ENCODE measurements at regions not wholly inside any gene's neighbourhood (a gene's known extent, or its start where the extent isn't known, plus 50 kb on each side); places are given as distances from the start of the nearest gene placed in this dataset.
"Not testable (repeated sequence)": the region's sequence is repeated elsewhere in the genome, so short reads cannot be mapped to it uniquely, and the experiment has no call there.

DNA sequence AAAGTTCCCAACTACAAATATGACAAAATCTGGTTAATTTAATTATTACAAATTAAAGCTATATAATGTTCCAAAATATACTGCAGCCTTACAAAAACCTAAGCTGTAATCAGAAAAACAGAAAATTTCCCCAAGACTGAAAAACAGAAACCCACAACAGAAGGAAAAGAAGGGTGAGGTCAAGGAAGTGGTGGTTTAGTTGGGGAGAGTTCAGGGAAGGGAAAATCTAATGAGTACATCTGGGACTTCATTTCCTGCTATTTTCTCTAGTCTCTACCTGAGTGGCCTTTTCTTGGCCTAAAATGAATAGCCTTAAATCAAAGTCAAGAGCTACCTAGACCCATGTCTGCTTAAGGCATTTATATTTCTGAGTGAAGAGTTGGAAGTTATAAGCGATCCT lies 66.2 kb upstream of the BEND6 start:
- H3K4me2 ChIP-seq: peak overlapping the region; percentile 60
- TF ChIP-seq Cebpa-rat (IDR thresholded peaks at IDR 0.05): no peak
- no peaks in the 10 kb centered on the region for H4K20me1 ChIP-seq
- H3K4me1 ChIP-seq: peaks cover 35% of the 10 kb centered on the region
- no peak overlapping the region for H3K4me3 ChIP-seq
- no peak overlapping the region for H3K9ac ChIP-seq
- no peak overlapping the region for H3K27ac ChIP-seq
- no peaks in the 10 kb centered on the region for H3K36me3 ChIP-seq
- H3K27me3 ChIP-seq: no peaks in the 10 kb centered on the region
- no peaks in the 10 kb centered on the region for H3K9me3 ChIP-seq

DNA sequence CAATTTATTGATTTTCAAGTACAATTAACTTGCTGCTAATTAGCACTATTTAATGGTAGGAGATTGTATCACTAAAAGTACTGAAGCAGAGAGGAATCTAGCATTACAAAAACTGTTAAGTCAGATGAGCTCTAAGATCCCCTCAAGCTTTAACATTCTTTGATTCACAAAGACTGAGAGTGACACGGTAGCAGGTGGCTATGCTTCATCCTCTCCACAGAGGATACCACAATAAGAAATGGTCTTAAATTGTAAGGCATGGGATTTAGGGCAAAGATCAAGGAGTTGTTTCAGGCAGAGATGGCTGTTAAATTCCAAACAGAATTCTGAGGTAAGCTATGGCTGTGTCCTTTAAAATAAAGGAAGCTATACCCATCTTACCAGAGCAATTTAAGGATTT lies 67.8 kb upstream of the BEND6 start:
- Histone ChIP-seq H3K27ac (no peak overlapping the region), H4K20me1 (no peaks in the 10 kb centered on the region), H3K9me3 (no peaks in the 10 kb centered on the region), H3K27me3 (no peaks in the 10 kb centered on the region), H3K9ac (no peak overlapping the region), H3K4me3 (no peak overlapping the region), H3K4me2 (no peak overlapping the region), H3K36me3 (no peaks in the 10 kb centered on the region), H3K4me1 (peaks cover 35% of the 10 kb centered on the region)
- no peak for TF ChIP-seq Cebpa-rat (IDR thresholded peaks at IDR 0.05)

DNA sequence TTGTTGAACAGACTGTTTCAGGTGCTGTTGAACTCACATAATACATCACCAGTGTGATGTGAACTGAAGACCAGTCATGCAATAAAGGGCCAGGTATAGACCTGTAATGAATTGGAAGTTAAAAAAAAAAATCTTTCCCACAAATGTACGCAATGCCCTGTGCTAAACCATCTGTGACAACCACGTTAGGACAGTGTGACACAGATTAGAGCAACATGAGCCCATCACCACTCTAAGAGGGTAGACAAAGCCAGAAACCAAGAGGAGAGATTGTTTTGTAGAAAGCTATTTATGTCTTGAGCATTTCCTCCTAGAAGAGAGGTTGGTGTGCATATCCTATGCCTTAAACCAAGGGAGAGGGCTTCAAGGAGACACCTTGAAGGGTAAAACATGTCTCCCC lies 77.0 kb upstream of the BEND6 start:
- no peaks in the 10 kb centered on the region for H3K36me3 ChIP-seq
- H3K9ac ChIP-seq: no peak overlapping the region
- H3K9me3 ChIP-seq: no peaks in the 10 kb centered on the region
- H3K4me3 ChIP-seq: no peak overlapping the region
- no peak overlapping the region for H3K4me2 ChIP-seq
- TF ChIP-seq Cebpa-rat (IDR thresholded peaks at IDR 0.05): no peak
- H3K27me3 ChIP-seq: no peaks in the 10 kb centered on the region
- H3K4me1 ChIP-seq: no peaks in the 10 kb centered on the region
- no peaks in the 10 kb centered on the region for H4K20me1 ChIP-seq
- no peak overlapping the region for H3K27ac ChIP-seq

DNA sequence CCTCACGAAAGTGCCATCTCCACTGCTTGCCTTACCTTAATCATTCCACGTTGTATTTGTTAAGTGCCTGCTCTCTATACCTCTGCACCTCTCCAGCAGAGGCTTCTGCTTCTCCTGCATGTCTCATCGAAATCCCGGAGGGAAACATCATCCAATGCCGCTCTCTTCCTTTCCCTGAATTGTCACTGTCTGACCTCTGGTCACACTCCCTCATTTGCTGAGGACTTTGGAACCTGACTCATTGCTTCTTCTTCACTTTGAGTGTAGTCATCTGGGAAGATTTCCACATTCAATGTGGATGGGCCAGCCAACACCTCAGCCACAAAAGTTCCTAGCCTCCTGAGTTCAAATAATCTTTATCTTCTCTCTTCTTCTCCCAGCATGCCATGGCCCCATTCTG lies 78.9 kb upstream of the BEND6 start:
- Histone ChIP-seq H3K27me3 (no peaks in the 10 kb centered on the region), H3K4me3 (no peak overlapping the region), H3K9ac (no peak overlapping the region), H3K36me3 (no peaks in the 10 kb centered on the region), H3K27ac (no peak overlapping the region), H3K4me1 (no peaks in the 10 kb centered on the region), H4K20me1 (no peaks in the 10 kb centered on the region), H3K4me2 (no peak overlapping the region), H3K9me3 (no peaks in the 10 kb centered on the region)
- TF ChIP-seq Cebpa-rat (IDR thresholded peaks at IDR 0.05): no peak

GRCh38 chr6:56875523-56875922 lies 79.4 kb upstream of the BEND6 start:
- H3K9ac ChIP-seq: no peak overlapping the region
- H3K4me2 ChIP-seq: no peak overlapping the region
- no peaks in the 10 kb centered on the region for H3K9me3 ChIP-seq
- no peaks in the 10 kb centered on the region for H4K20me1 ChIP-seq
- no peaks in the 10 kb centered on the region for H3K27me3 ChIP-seq
- no peak for TF ChIP-seq Cebpa-rat (IDR thresholded peaks at IDR 0.05)
- no peak overlapping the region for H3K4me3 ChIP-seq
- H3K27ac ChIP-seq: no peak overlapping the region
- H3K36me3 ChIP-seq: no peaks in the 10 kb centered on the region
- no peaks in the 10 kb centered on the region for H3K4me1 ChIP-seq

DNA sequence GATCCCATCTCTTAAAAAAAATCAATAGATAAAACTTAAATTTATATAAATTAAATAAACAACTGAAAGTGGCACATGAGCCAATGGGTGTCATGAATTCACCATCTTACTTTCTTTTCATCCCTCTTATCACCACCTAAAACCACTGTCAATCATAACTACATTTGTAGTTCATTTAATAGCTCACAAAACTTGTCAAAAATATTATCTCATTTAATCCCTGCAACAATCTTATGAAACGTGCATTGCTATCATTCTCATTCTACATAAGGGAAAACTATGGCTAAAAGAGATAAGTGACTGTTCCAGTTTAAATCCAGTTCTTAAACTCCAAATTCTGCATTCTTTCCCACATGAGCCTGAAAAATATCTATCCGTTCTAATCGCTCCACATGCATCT lies 80.6 kb upstream of the BEND6 start:
- no peak for TF ChIP-seq Cebpa-rat (IDR thresholded peaks at IDR 0.05)
- H3K4me1 ChIP-seq: no peaks in the 10 kb centered on the region
- H3K36me3 ChIP-seq: no peaks in the 10 kb centered on the region
- no peak overlapping the region for H3K4me2 ChIP-seq
- no peak overlapping the region for H3K27ac ChIP-seq
- no peak overlapping the region for H3K4me3 ChIP-seq
- H3K9me3 ChIP-seq: no peaks in the 10 kb centered on the region
- H4K20me1 ChIP-seq: no peaks in the 10 kb centered on the region
- no peak overlapping the region for H3K9ac ChIP-seq
- H3K27me3 ChIP-seq: no peaks in the 10 kb centered on the region

DNA sequence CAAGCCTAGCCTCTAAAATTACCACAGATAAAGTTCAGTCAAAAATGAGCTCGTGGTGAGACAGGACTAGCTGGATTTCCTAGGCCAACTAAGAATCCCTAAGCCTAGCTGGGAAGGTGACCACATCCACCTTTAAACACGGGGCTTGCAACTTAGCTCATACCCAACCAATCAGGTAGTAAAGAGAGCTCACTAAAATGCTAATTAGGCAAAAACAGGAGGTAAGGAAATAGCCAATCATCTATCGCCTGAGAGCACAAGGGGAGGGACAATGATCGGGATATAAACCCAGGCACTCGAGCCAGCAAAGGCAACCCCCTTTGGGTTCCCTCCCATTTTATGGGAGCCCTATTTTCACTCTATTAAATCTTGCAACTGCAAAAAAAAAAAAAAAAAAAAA lies 84.9 kb upstream of the BEND6 start:
- H3K9ac ChIP-seq, H3K4me3 ChIP-seq, H3K4me1 ChIP-seq, H4K20me1 ChIP-seq, H3K27ac ChIP-seq, H3K9me3 ChIP-seq, H3K4me2 ChIP-seq, H3K36me3 ChIP-seq, H3K27me3 ChIP-seq: not testable (repeated sequence)

DNA sequence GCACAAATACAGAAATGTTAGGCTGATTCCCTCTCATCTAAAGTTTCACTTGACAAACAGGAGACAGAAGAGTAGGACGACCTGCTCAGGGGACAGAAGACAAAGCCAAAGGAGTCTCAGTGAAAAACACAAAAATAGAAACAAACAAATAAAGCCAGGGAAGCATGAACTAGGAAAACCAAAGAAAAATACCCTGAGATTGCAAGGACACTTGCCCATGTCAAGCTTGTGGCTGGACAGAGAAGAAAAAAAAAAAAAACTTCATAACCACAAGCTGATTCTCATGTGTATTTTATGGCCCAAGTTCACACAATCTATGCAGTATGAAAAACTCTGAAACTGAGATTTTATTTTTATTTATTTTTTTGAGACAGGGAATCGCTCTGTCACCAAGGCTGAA lies 85.6 kb upstream of the BEND6 start:
- H3K4me1 ChIP-seq: no peaks in the 10 kb centered on the region
- H3K9ac ChIP-seq: no peak overlapping the region
- no peak overlapping the region for H3K4me3 ChIP-seq
- no peaks in the 10 kb centered on the region for H3K9me3 ChIP-seq
- no peaks in the 10 kb centered on the region for H4K20me1 ChIP-seq
- H3K27ac ChIP-seq: no peak overlapping the region
- no peaks in the 10 kb centered on the region for H3K27me3 ChIP-seq
- TF ChIP-seq Cebpa-rat (IDR thresholded peaks at IDR 0.05): no peak
- H3K4me2 ChIP-seq: no peak overlapping the region
- no peaks in the 10 kb centered on the region for H3K36me3 ChIP-seq

DNA sequence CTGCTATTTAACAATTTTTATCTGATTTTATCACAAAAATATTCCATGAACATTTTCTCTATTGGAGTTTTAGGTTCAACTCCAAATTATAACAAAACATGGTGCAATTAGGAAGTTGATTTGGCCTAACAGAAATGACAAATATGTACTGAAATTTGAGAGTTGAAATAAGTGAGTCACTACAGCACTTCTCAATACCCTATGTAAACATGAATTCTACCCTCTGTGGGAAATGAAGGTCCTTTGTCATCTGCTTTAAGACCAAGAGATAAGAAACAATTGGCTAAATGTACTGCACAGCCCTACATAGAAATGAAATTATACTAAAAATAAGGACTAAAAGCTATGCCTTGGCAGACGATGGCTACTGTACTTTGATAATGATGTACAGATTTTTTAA lies 86.2 kb upstream of the BEND6 start:
- Histone ChIP-seq H3K4me3 (no peak overlapping the region), H3K4me2 (no peak overlapping the region), H3K27ac (no peak overlapping the region)

GRCh38 chr6:56866917-56867522 lies 87.9 kb upstream of the BEND6 start:
- H3K4me2 ChIP-seq: no peak overlapping the region
- H3K27me3 ChIP-seq: no peaks in the 10 kb centered on the region
- H3K27ac ChIP-seq: no peak overlapping the region
- H3K4me1 ChIP-seq: no peaks in the 10 kb centered on the region
- H3K4me3 ChIP-seq: no peak overlapping the region
- H4K20me1 ChIP-seq: no peaks in the 10 kb centered on the region
- TF ChIP-seq Cebpa-rat (IDR thresholded peaks at IDR 0.05): no peak
- no peaks in the 10 kb centered on the region for H3K9me3 ChIP-seq
- H3K9ac ChIP-seq: no peak overlapping the region
- no peaks in the 10 kb centered on the region for H3K36me3 ChIP-seq

More for the DNA sequence above, 86.2 kb upstream of the BEND6 start:
- Histone ChIP-seq H3K9me3 (no peaks in the 10 kb centered on the region), H3K4me1 (no peaks in the 10 kb centered on the region), H3K9ac (no peak overlapping the region), H3K36me3 (no peaks in the 10 kb centered on the region), H3K27me3 (no peaks in the 10 kb centered on the region), H4K20me1 (no peaks in the 10 kb centered on the region)
- no peak for TF ChIP-seq Cebpa-rat (IDR thresholded peaks at IDR 0.05)

Measured in BLaER1 (cell line).